PC-3 (cell line): ENCODE measurements at regions not wholly inside any gene's neighbourhood (a gene's known extent, or its start where the extent isn't known, plus 50 kb on each side); places are given as distances from the start of the nearest gene placed in this dataset.

Experiments
- ATAC-seq: fragments of 200-7000 bp; cut with Tn5 transposase; 2 replicates; pipeline ENCODE4 v1.9.1; 2020; ENCODE audit warnings: mild to moderate bottlenecking, moderate library complexity
- BruUV-seq: library from RNA; stranded (reverse); fragments of 400-500 nt; replicated peaks from 2 replicates; lab custom pipeline; 2021; lab: Mats Ljungman, UMichigan
- CTCF ChIA-PET: fragments of 300-600 bp; sonication (Branson Sonifier 250); formaldehyde crosslinking; loops from one replicate; lab custom pipeline; 2022; ENCODE audit warnings: antibody characterized with exemption; lab: Charles Lee
- POLR2A ChIA-PET: fragments of 300-600 bp; sonication (Branson Sonifier 250); formaldehyde crosslinking; loops from one replicate; lab custom pipeline; 2022; ENCODE audit warnings: antibody characterized with exemption; ENCODE audit not compliant: unreplicated experiment; lab: Charles Lee
- DNase-seq: peaks from one replicate; pipeline ENCODE4 v3.0.0-alpha.2; 2015
- H2AFZ ChIP-seq: fragments of 300-600 bp; sonication (generic); 2 replicates; pipeline ENCODE4 v1.6.0; 2016; ENCODE audit warnings: antibody characterized with exemption, low read length
- H3F3A ChIP-seq: fragments of 300-600 bp; sonication (generic); one replicate; pipeline ENCODE4 v1.6.0; 2017; ENCODE audit warnings: antibody characterized with exemption, low read length, control low read depth, mild to moderate bottlenecking; ENCODE audit not compliant: unreplicated experiment
- H3K27ac ChIP-seq: fragments of 300-600 bp; sonication (generic); 2 replicates; pipeline ENCODE4 v1.5.1; 2016; ENCODE audit warnings: mild to moderate bottlenecking, low read length
- H3K27me3 ChIP-seq: fragments of 300-600 bp; sonication (generic); 2 replicates; pipeline ENCODE4 v1.6.1; 2016; ENCODE audit warnings: low read length, mixed read lengths
- H3K36me3 ChIP-seq: fragments of 300-600 bp; sonication (generic); 2 replicates; pipeline ENCODE4 v1.6.1; 2016; ENCODE audit warnings: low read depth, mixed run types, low read length, mixed read lengths
- H3K4me1 ChIP-seq: fragments of 300-600 bp; sonication (generic); 2 replicates; pipeline ENCODE4 v1.5.1; 2016; ENCODE audit warnings: low read length; ENCODE audit not compliant: insufficient read depth
- H3K4me2 ChIP-seq: fragments of 300-600 bp; sonication (generic); 2 replicates; pipeline ENCODE4 v1.6.0; 2016; ENCODE audit warnings: low read length
- H3K4me3 ChIP-seq: fragments of 300-600 bp; sonication (generic); 2 replicates; pipeline ENCODE4 v1.5.1; 2016; ENCODE audit warnings: mild to moderate bottlenecking, low read length, mixed read lengths
- H3K79me2 ChIP-seq: fragments of 300-600 bp; sonication (generic); 2 replicates; pipeline ENCODE4 v1.6.1; 2017; ENCODE audit warnings: low read length, mixed read lengths
- H3K9ac ChIP-seq: fragments of 300-600 bp; sonication (generic); 2 replicates; pipeline ENCODE4 v1.6.0; 2016; ENCODE audit warnings: mild to moderate bottlenecking, low read length
- H3K9me2 ChIP-seq: fragments of 300-600 bp; sonication (generic); replicated peaks from 2 replicates; pipeline ENCODE4 v1.6.1; 2016; ENCODE audit warnings: mixed run types, low read length, mixed read lengths
- H3K9me3 ChIP-seq: fragments of 300-600 bp; sonication (generic); 2 replicates; pipeline ENCODE4 v1.6.1; 2016; ENCODE audit warnings: low read length, mixed read lengths
- H4K20me1 ChIP-seq: fragments of 300-600 bp; sonication (generic); 2 replicates; pipeline ENCODE4 v1.6.1; 2016; ENCODE audit warnings: low read length, mixed read lengths
- EZH2 ChIP-seq: fragments of 300-600 bp; sonication (generic); IDR thresholded peaks from one replicate; pipeline ENCODE4 v1.6.1; 2017; ENCODE audit warnings: antibody characterized with exemption, mild to moderate bottlenecking, low read length; ENCODE audit not compliant: unreplicated experiment
- EZH2phosphoT487 ChIP-seq: fragments of 300-600 bp; sonication (generic); IDR thresholded peaks from 2 replicates; pipeline ENCODE4 v1.6.1; 2018; ENCODE audit warnings: mild to moderate bottlenecking, antibody characterized with exemption, low read length, borderline replicate concordance
- intact Hi-C: fragments of 100-400 bp; cut with micrococcal nuclease; formaldehyde crosslinking; loops from 2 replicates; pipeline ENCODE4 v1.9.0; 2023
- TF ChIP-seq, protein P1 (sequence below): fragments of 300-600 bp; sonication (generic); conservative IDR thresholded peaks from 2 replicates; pipeline ENCODE4 v1.5.1; 2017; ENCODE audit warnings: antibody characterized with exemption, low read depth, mild to moderate bottlenecking, low read length

GRCh38 chr16:63602206-63602927 lies 1519.5 kb downstream of the CDH11 start:
- POLR2A ChIA-PET, result no interaction called here
- BruUV-seq, result no TSS peak
- ATAC-seq (no peak), DNase-seq (no peak)
- Histone ChIP-seq H3K9ac (no peak overlapping the region), H3K27ac (no peak overlapping the region), H3F3A (no peaks in the 10 kb centered on the region), H4K20me1 (no peaks in the 10 kb centered on the region), H3K27me3 (no peaks in the 10 kb centered on the region), H2AFZ (no peak overlapping the region), H3K9me2 (no peaks in the 10 kb centered on the region), H3K79me2 (no peaks in the 10 kb centered on the region), H3K4me3 (no peak overlapping the region), H3K4me2 (no peak overlapping the region), H3K36me3 (no peaks in the 10 kb centered on the region), H3K9me3 (no peaks in the 10 kb centered on the region), H3K4me1 (no peaks in the 10 kb centered on the region)
- TF ChIP-seq EZH2 (no peak), EZH2phosphoT487 (no peak)
- TF ChIP-seq, protein P1, sequence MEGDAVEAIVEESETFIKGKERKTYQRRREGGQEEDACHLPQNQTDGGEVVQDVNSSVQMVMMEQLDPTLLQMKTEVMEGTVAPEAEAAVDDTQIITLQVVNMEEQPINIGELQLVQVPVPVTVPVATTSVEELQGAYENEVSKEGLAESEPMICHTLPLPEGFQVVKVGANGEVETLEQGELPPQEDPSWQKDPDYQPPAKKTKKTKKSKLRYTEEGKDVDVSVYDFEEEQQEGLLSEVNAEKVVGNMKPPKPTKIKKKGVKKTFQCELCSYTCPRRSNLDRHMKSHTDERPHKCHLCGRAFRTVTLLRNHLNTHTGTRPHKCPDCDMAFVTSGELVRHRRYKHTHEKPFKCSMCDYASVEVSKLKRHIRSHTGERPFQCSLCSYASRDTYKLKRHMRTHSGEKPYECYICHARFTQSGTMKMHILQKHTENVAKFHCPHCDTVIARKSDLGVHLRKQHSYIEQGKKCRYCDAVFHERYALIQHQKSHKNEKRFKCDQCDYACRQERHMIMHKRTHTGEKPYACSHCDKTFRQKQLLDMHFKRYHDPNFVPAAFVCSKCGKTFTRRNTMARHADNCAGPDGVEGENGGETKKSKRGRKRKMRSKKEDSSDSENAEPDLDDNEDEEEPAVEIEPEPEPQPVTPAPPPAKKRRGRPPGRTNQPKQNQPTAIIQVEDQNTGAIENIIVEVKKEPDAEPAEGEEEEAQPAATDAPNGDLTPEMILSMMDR, result no peak
- intact Hi-C loops, result no loop called here
- CTCF ChIA-PET, result no interaction called here

- intact Hi-C loops, result no loop called here
- BruUV-seq, result no TSS peak
- POLR2A ChIA-PET, result no interaction called here
Observed at GRCh38 chr16:63596716-63597115, 1525.1 kb downstream of the CDH11 start.

GRCh38 chr16:63592852-63593251 lies 1529.0 kb downstream of the CDH11 start:
- intact Hi-C loops, result no loop called here
- H3K4me2 ChIP-seq, result no peak overlapping the region
- H3K9me2 ChIP-seq, result no peaks in the 10 kb centered on the region
- no peaks in the 10 kb centered on the region for H3F3A ChIP-seq
- no peaks in the 10 kb centered on the region for H3K79me2 ChIP-seq
- H4K20me1 ChIP-seq, result no peaks in the 10 kb centered on the region
- ChIA-PET CTCF (no interaction called here), POLR2A (no interaction called here)
- H3K36me3 ChIP-seq, result no peaks in the 10 kb centered on the region
- no peak overlapping the region for H3K9ac ChIP-seq
- 0 out of 2 replicates have a peak, but pooled peaks cover 6% of the 10 kb centered on the region for H3K27me3 ChIP-seq
- no peak overlapping the region for H3K4me3 ChIP-seq
- H2AFZ ChIP-seq, result no peak overlapping the region
- no peak overlapping the region for H3K27ac ChIP-seq
- TF ChIP-seq, protein P1, result no peak
- no peak for TF ChIP-seq EZH2phosphoT487
- no peak for TF ChIP-seq EZH2
- ATAC-seq (no peak), DNase-seq (no peak)
- no peaks in the 10 kb centered on the region for H3K9me3 ChIP-seq
- no peaks in the 10 kb centered on the region for H3K4me1 ChIP-seq
- BruUV-seq, result no TSS peak

More at GRCh38 chr16:63596716-63597115, 1525.1 kb downstream of the CDH11 start:
- Histone ChIP-seq H3K9me3 (no peaks in the 10 kb centered on the region), H3F3A (no peaks in the 10 kb centered on the region), H3K27ac (no peak overlapping the region), H3K9ac (no peak overlapping the region), H2AFZ (no peak overlapping the region), H3K27me3 (0 out of 2 replicates have a peak, but pooled peaks cover 4% of the 10 kb centered on the region), H4K20me1 (no peaks in the 10 kb centered on the region), H3K36me3 (no peaks in the 10 kb centered on the region), H3K4me3 (no peak overlapping the region), H3K4me1 (no peaks in the 10 kb centered on the region), H3K79me2 (no peaks in the 10 kb centered on the region), H3K4me2 (no peak overlapping the region), H3K9me2 (no peaks in the 10 kb centered on the region)
- DNase-seq (no peak), ATAC-seq (no peak)
- CTCF ChIA-PET, result no interaction called here
- TF ChIP-seq, protein P1, result no peak
- TF ChIP-seq EZH2phosphoT487, result no peak
- TF ChIP-seq EZH2, result no peak
